HG02973 (cell line): ENCODE measurements at regions not wholly inside any gene's neighbourhood (a gene's known extent, or its start where the extent isn't known, plus 50 kb on each side); places are given as distances from the start of the nearest gene placed in this dataset.
A peak's percentile ranks its signal among the peaks of the same experiment; 100 is the strongest.

Experiments used
- ATAC-seq: cut with Tn5 transposase; IDR thresholded peaks from one replicate; pipeline ENCODE4 v1.9.1; 2021; ENCODE audit warnings: moderate library complexity; ENCODE audit not compliant: unreplicated experiment

GRCh38 chr18:77505499-77505898 is 255.9 kb downstream of the GALR1 start:
- no peak for ATAC-seq

- no peak for ATAC-seq
Observed at GRCh38 chr18:77512152-77512551, 262.5 kb downstream of the GALR1 start.

- ATAC-seq, result no peak
Observed at GRCh38 chr18:77517901-77518300, 268.3 kb downstream of the GALR1 start.

- no peak for ATAC-seq
Observed at GRCh38 chr18:77520767-77521166, 271.1 kb downstream of the GALR1 start.

GRCh38 chr18:77522051-77522675 is 272.5 kb downstream of the GALR1 start:
- no peak for ATAC-seq

- ATAC-seq, result no peak
Observed at GRCh38 chr18:77524909-77525308, 275.3 kb downstream of the GALR1 start.

- no peak for ATAC-seq
Observed at GRCh38 chr18:77526962-77527361, 277.3 kb downstream of the GALR1 start.

GRCh38 chr18:77528872-77529271 is 279.2 kb downstream of the GALR1 start:
- ATAC-seq, result no peak

- no peak for ATAC-seq
Observed at GRCh38 chr18:77529492-77530176, 280.0 kb downstream of the GALR1 start.

GRCh38 chr18:77530732-77531131 is 281.1 kb downstream of the GALR1 start:
- no peak for ATAC-seq

- no peak for ATAC-seq
Observed at GRCh38 chr18:77539860-77540259, 290.2 kb downstream of the GALR1 start.

GRCh38 chr18:77544792-77545191 is 295.1 kb downstream of the GALR1 start:
- no peak for ATAC-seq

- no peak for ATAC-seq
Observed at GRCh38 chr18:77547757-77548156, 298.1 kb downstream of the GALR1 start.

- ATAC-seq, result no peak
Observed at GRCh38 chr18:77548790-77549420, 299.3 kb downstream of the GALR1 start.

GRCh38 chr18:77550625-77551024 is 301.0 kb downstream of the GALR1 start:
- ATAC-seq, result no peak

GRCh38 chr18:77551055-77551454 is 301.4 kb downstream of the GALR1 start:
- no peak for ATAC-seq

- no peak for ATAC-seq
Observed at GRCh38 chr18:77552945-77553344, 303.3 kb downstream of the GALR1 start.

GRCh38 chr18:77554061-77554460 is 304.4 kb downstream of the GALR1 start:
- no peak for ATAC-seq

- no peak for ATAC-seq
Observed at GRCh38 chr18:77557046-77557587, 307.5 kb downstream of the GALR1 start.

GRCh38 chr18:77559274-77559910 is 309.7 kb downstream of the GALR1 start:
- no peak for ATAC-seq

- ATAC-seq, result peak; percentile 97
Observed at GRCh38 chr18:77560341-77560992, 310.8 kb downstream of the GALR1 start.
